IMR-90 (cell line): ENCODE measurements at regions not wholly inside any gene's neighbourhood (a gene's known extent, or its start where the extent isn't known, plus 50 kb on each side); places are given as distances from the start of the nearest gene placed in this dataset.

ENCODE experiments used
- ATAC-seq: fragments of 200-7000 bp; cut with Tn5 transposase; 2 replicates; pipeline ENCODE4 v1.9.1; 2020; ENCODE audit warnings: low read depth, mild to moderate bottlenecking, moderate library complexity
- BruUV-seq: library from RNA; stranded (reverse); fragments of 400-500 nt; replicated peaks from 2 replicates; lab custom pipeline; 2021; lab: Mats Ljungman, UMichigan
- CTCF ChIA-PET: fragments of 300-600 bp; formaldehyde crosslinking; extraction: SDS; loops from one replicate; lab custom pipeline; 2021; ENCODE audit warnings: antibody characterized with exemption; lab: Yijun Ruan, JAX
- POLR2A ChIA-PET: fragments of 300-600 bp; sonication (Branson Sonifier 250); formaldehyde crosslinking; loops from one replicate; lab custom pipeline; 2022; ENCODE audit warnings: antibody characterized with exemption; ENCODE audit not compliant: unreplicated experiment; lab: Charles Lee
- DNase-seq: peaks from one replicate; pipeline ENCODE4 v3.0.0; 2013
- H2AFZ ChIP-seq: replicated peaks from 2 replicates; pipeline ENCODE3; 2013; ENCODE audit warnings: low read length, mild to moderate bottlenecking; ENCODE audit not compliant: poor library complexity
- H2AK5ac ChIP-seq: 2 replicates; pipeline ENCODE4 v1.6.1; 2013; ENCODE audit warnings: low read depth, low read length, inconsistent platforms
- H2AK9ac ChIP-seq: replicated peaks from 2 replicates; pipeline ENCODE3; 2013; ENCODE audit warnings: mild to moderate bottlenecking, low read depth, low read length, moderate library complexity; ENCODE audit not compliant: poor library complexity
- H2BK120ac ChIP-seq: 2 replicates; pipeline ENCODE4 v1.6.1; 2013; ENCODE audit warnings: low read depth, low read length, inconsistent platforms
- H2BK15ac ChIP-seq: 3 replicates; pipeline ENCODE4 v1.6.1; 2013; ENCODE audit warnings: low read depth, low read length, inconsistent platforms
- H2BK20ac ChIP-seq: 2 replicates; pipeline ENCODE4 v1.6.1; 2013; ENCODE audit warnings: low read depth, mild to moderate bottlenecking, inconsistent platforms, low read length, moderate library complexity
- H2BK5ac ChIP-seq: 2 replicates; pipeline ENCODE4 v1.6.1; 2013; ENCODE audit warnings: mild to moderate bottlenecking, low read depth, low read length, inconsistent platforms; ENCODE audit not compliant: poor library complexity, severe bottlenecking
- H3K14ac ChIP-seq: replicated peaks from 2 replicates; pipeline ENCODE4 v1.6.1; 2013; ENCODE audit warnings: low read depth, low read length, inconsistent platforms
- H3K18ac ChIP-seq: 2 replicates; pipeline ENCODE4 v1.6.1; 2013; ENCODE audit warnings: low read depth, low read length, control low read depth
- H3K23ac ChIP-seq: 2 replicates; pipeline ENCODE4 v1.6.1; 2013; ENCODE audit warnings: low read depth, low read length, inconsistent platforms
- H3K27ac ChIP-seq: 2 replicates; pipeline ENCODE4 v1.5.1; 2013; ENCODE audit warnings: mild to moderate bottlenecking, control low read depth, low read length; ENCODE audit not compliant: insufficient read depth
- H3K27me3 ChIP-seq: 2 replicates; pipeline ENCODE4 v1.6.1; 2013; ENCODE audit warnings: low read length; ENCODE audit not compliant: control insufficient read depth, insufficient read depth
- H3K36me3 ChIP-seq: 2 replicates; pipeline ENCODE4 v1.6.1; 2013; ENCODE audit warnings: low read length, mixed read lengths; ENCODE audit not compliant: control insufficient read depth, insufficient read depth
- H3K4ac ChIP-seq: 2 replicates; pipeline ENCODE4 v1.6.1; 2013; ENCODE audit warnings: low read depth, low read length, inconsistent platforms
- H3K4me1 ChIP-seq: 2 replicates; pipeline ENCODE4 v1.6.1; 2013; ENCODE audit warnings: low read length, mixed read lengths; ENCODE audit not compliant: control insufficient read depth, insufficient read depth
- H3K4me2 ChIP-seq: 2 replicates; pipeline ENCODE4 v1.6.1; 2013; ENCODE audit warnings: low read depth, mild to moderate bottlenecking, control low read depth, low read length, moderate library complexity
- H3K4me3 ChIP-seq: 2 replicates; pipeline ENCODE4 v1.5.1; 2013; ENCODE audit warnings: low read depth, mild to moderate bottlenecking, control low read depth, low read length, moderate library complexity; ENCODE audit not compliant: insufficient read depth
- H3K56ac ChIP-seq: 2 replicates; pipeline ENCODE4 v1.6.1; 2013; ENCODE audit warnings: low read length, inconsistent platforms; ENCODE audit not compliant: insufficient read depth; ENCODE audit errors: extremely low read depth
- H3K79me1 ChIP-seq, 2 experiments: 2 replicates each; pipeline ENCODE4 v1.6.1; 2013; ENCODE audit warnings: low read length in 2 of 2, inconsistent platforms in 1 of 2, low read depth in 1 of 2
- H3K9ac ChIP-seq: 2 replicates; pipeline ENCODE4 v1.6.1; 2013; ENCODE audit warnings: low read depth, low read length, control low read depth
- H3K9me1 ChIP-seq: 2 replicates; pipeline ENCODE4 v1.6.1; 2013; ENCODE audit warnings: low read length, inconsistent platforms; ENCODE audit not compliant: insufficient read depth
- H3K9me3 ChIP-seq: 2 replicates; pipeline ENCODE4 v1.6.1; 2013; ENCODE audit warnings: low read length; ENCODE audit not compliant: control insufficient read depth, insufficient read depth
- H4K20me1 ChIP-seq: 2 replicates; pipeline ENCODE4 v1.6.1; 2013; ENCODE audit warnings: low read length, inconsistent platforms; ENCODE audit not compliant: insufficient read depth
- H4K5ac ChIP-seq: 2 replicates; pipeline ENCODE4 v1.6.1; 2013; ENCODE audit warnings: mild to moderate bottlenecking, low read depth, low read length, control low read depth
- H4K8ac ChIP-seq, 2 experiments: 2 replicates each; pipeline ENCODE4 v1.6.1; 2013; ENCODE audit warnings: low read depth in 2 of 2, low read length in 2 of 2, control low read depth in 1 of 2, inconsistent platforms in 1 of 2
- H4K91ac ChIP-seq: 2 replicates; pipeline ENCODE4 v1.6.1; 2013; ENCODE audit warnings: low read depth, low read length, inconsistent platforms; ENCODE audit not compliant: insufficient read depth
- BHLHE40 ChIP-seq: fragments of 150-350 bp; IDR thresholded peaks from 2 replicates; pipeline ENCODE4 v1.6.1; 2016; ENCODE audit warnings: mild to moderate bottlenecking, low read depth, low read length
- FOS ChIP-seq: fragments of 150-350 bp; IDR thresholded peaks from 2 replicates; pipeline ENCODE4 v1.6.1; 2016; ENCODE audit warnings: low read depth, low read length
- MAZ ChIP-seq: IDR thresholded peaks from 2 replicates; pipeline ENCODE4 v1.6.1; 2012; ENCODE audit warnings: low read depth, mild to moderate bottlenecking, low read length, improper control_type of control experiment, moderate library complexity, borderline replicate concordance
- NFE2L2 ChIP-seq: fragments of 150-350 bp; IDR thresholded peaks from 2 replicates; pipeline ENCODE4 v1.6.1; 2016; ENCODE audit warnings: low read depth, mild to moderate bottlenecking, low read length
- POLR2A ChIP-seq: IDR thresholded peaks from 2 replicates; pipeline ENCODE4 v1.6.1; 2012; ENCODE audit warnings: mild to moderate bottlenecking, low read depth, low read length
- RCOR1 ChIP-seq: IDR thresholded peaks from 2 replicates; pipeline ENCODE4 v1.6.1; 2012; ENCODE audit warnings: mild to moderate bottlenecking, low read length, improper control_type of control experiment; ENCODE audit not compliant: insufficient replicate concordance
- SMC3 ChIP-seq: fragments of 150-350 bp; IDR thresholded peaks from 2 replicates; pipeline ENCODE4 v1.6.1; 2016; ENCODE audit warnings: low read depth, mild to moderate bottlenecking, antibody characterized with exemption, low read length, moderate library complexity
- WGBS, 2 experiments: methylation state at CpG; one replicate each; pipeline versions ENCODE4 v1.1.5 to v1.1.7; 2013; ENCODE audit warnings: missing lambda C conversion rate in 2 of 2; ENCODE audit not compliant: insufficient read length in 1 of 2; ENCODE audit errors: extremely low coverage in 2 of 2; 5-methylcytosine and 5-hydroxymethylcytosine counted together
- dilution Hi-C: fragments of 300-500 bp; cut with HindIII; formaldehyde crosslinking; loops from one replicate; pipeline ENCODE4 v1.14.3; 2018; ENCODE audit warnings: low sequenced_read_pairs; ENCODE audit not compliant: unreplicated experiment
- in situ Hi-C: fragments of 300-500 bp; cut with MboI; formaldehyde crosslinking; loops from 3 replicates; pipeline ENCODE4 v1.14.3; 2019; ENCODE audit warnings: low sequenced_read_pairs, inconsistent platforms, mixed read lengths
- intact Hi-C: fragments of 100-400 bp; cut with micrococcal nuclease; formaldehyde crosslinking; loops from 2 replicates; pipeline ENCODE4 v1.10.0; 2022

- no peak overlapping the region for H3K23ac ChIP-seq
- no peak overlapping the region for H3K14ac ChIP-seq
- peaks cover 2% of the 10 kb centered on the region; the same call in 1 of the 2 replicates for H3K27me3 ChIP-seq
- no peak overlapping the region for H2BK5ac ChIP-seq
- TF ChIP-seq SMC3, result no peak
- TF ChIP-seq BHLHE40, result no peak
- no peak for TF ChIP-seq MAZ
- TF ChIP-seq RCOR1, result no peak
- TF ChIP-seq NFE2L2, result no peak
- TF ChIP-seq POLR2A, result no peak
- no peak for TF ChIP-seq FOS
- ChIA-PET CTCF (interaction anchor here (0.7 kb wide), 1 partner anchor 33 kb away, joined by 4 read pairs; no protein-coding TSS in a partner anchor), POLR2A (no interaction called here)
- intact Hi-C loops (no loop called here), in situ Hi-C loops (no loop called here), dilution Hi-C loops (no loop called here)
- H4K5ac ChIP-seq, result no peak overlapping the region
- no peak overlapping the region for H3K4me3 ChIP-seq
- no peaks in the 10 kb centered on the region for H3K9me3 ChIP-seq
- no peak overlapping the region for H3K9ac ChIP-seq
- WGBS, 2 experiments, result no CpG with 5 or more reads among the region's 4 CpGs
- ATAC-seq, result no peak
- H2AK9ac ChIP-seq, result no peak overlapping the region
- H4K91ac ChIP-seq, result no peak overlapping the region
- no peak overlapping the region for H2AK5ac ChIP-seq
- no peak overlapping the region for H3K18ac ChIP-seq
- no peaks in the 10 kb centered on the region for H3K36me3 ChIP-seq
- H2AFZ ChIP-seq, result no peak overlapping the region
- no peak overlapping the region for H4K8ac ChIP-seq
- H3K27ac ChIP-seq, result no peak overlapping the region
- H3K9me1 ChIP-seq, result no peaks in the 10 kb centered on the region
- no peaks in the 10 kb centered on the region for H3K79me1 ChIP-seq
- no TSS peak for BruUV-seq
- no peak overlapping the region for H2BK120ac ChIP-seq
- H4K20me1 ChIP-seq, result no peaks in the 10 kb centered on the region
- H3K4ac ChIP-seq, result no peak overlapping the region
- DNase-seq, result no peak
- no peaks in the 10 kb centered on the region for H3K4me1 ChIP-seq
- no peak overlapping the region for H3K56ac ChIP-seq
- no peak overlapping the region for H2BK15ac ChIP-seq
- H3K4me2 ChIP-seq, result no peak overlapping the region
- no peak overlapping the region for H2BK20ac ChIP-seq
Observed at GRCh38 chr15:57784081-57784511, 77.6 kb downstream of the POLR2M start.
